ENCODE measurements at regions not wholly inside any gene's neighbourhood (a gene's known extent, or its start where the extent isn't known, plus 50 kb on each side); places are given as distances from the start of the nearest gene placed in this dataset.

DNA sequence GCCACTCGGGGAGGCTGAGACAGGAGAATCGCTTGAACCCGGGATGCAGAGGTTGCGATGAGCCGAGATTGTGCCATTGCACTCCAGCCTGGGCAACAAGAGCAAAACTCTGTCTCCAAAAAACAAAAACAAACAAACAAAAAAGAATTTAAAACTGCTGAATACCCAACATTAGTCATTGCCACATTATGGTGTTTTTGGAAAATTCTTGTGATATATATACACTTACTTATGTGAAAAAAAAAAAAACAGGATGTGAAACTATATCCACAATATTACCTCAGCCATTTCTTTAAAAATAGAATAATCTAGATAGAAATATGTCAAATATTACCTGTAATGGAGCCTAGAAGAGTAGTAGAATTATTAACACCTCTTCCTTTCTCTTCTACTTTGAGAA is 288.3 kb upstream of the FN1 start:
- peak; percentile 6; the same call in 2 of the 3 replicates for ATAC-seq
- ChIA-PET POLR2A (interaction anchor here (0.7 kb wide), 1 partner anchor 114 kb away, joined by 4 read pairs; no protein-coding TSS in a partner anchor), RAD21 (ENCODE audit: unreplicated experiment) (no interaction called here), CTCF (no interaction called here), SMC1A (ENCODE audit: uncharacterized antibody, unreplicated experiment) (no interaction called here)
- Histone ChIP-seq H3K27me3 (replicated peaks in 1 of 2; ENCODE audit: control insufficient read depth in 2 of 2, insufficient read depth in 2 of 2, low read length in 1 of 2) (no peaks in the 10 kb centered on the region), H3K79me2 (ENCODE audit: control insufficient read depth, insufficient read depth, low read length) (no peaks in the 10 kb centered on the region), H3K4me1 (ENCODE audit: control insufficient read depth, insufficient read depth, low read length) (0 out of 2 replicates have a peak, but pooled peaks cover 6% of the 10 kb centered on the region), H3K27ac (ENCODE audit: control insufficient read depth, insufficient read depth) (no peak overlapping the region), H4K20me1 (ENCODE audit: control insufficient read depth, insufficient read depth) (no peaks in the 10 kb centered on the region), H3K36me3 (ENCODE audit: control insufficient read depth in 2 of 2, insufficient read depth in 2 of 2, low read length in 1 of 2) (no peaks in the 10 kb centered on the region), H3K4me2 (ENCODE audit: control insufficient read depth, insufficient read depth) (no peak overlapping the region), H3K9me3 (replicated peaks; ENCODE audit: control insufficient read depth, insufficient read depth, low read length) (no peaks in the 10 kb centered on the region), H3K4me3 (no peak overlapping the region), H3K9ac (ENCODE audit: control insufficient read depth, insufficient read depth, low read length) (no peak overlapping the region), H2AFZ (ENCODE audit: control insufficient read depth, low read depth, low read length) (no peak overlapping the region)
- no peak for FAIRE-seq
- WGBS (ENCODE audit: insufficient coverage, insufficient replicate concordance, low lambda C conversion rate, missing lambda C conversion rate): 78% methylated on average over 5 of the region's 5 CpGs
- no peak for DNase-seq (ENCODE audit: low read depth, low spot score)
- in situ Hi-C loops (cut with MboI): no loop called here
- no peak for TF ChIP-seq EP300 (IDR thresholded peaks at IDR 0.05; ENCODE audit: borderline replicate concordance in 1 of 2, control insufficient read depth in 1 of 2, low read depth in 2 of 2, low read length in 2 of 2)
- peak; percentile 47; the same call in 1 of the 2 replicates for TF ChIP-seq ATF7 (IDR thresholded peaks at IDR 0.05; ENCODE audit: low read depth)
- peak; percentile 34; the same call in 1 of the 2 replicates for TF ChIP-seq RELB (IDR thresholded peaks at IDR 0.05; ENCODE audit: low read depth)
- peak; percentile 18; the same call in 1 of the 2 replicates for TF ChIP-seq SPI1 (IDR thresholded peaks at IDR 0.05; ENCODE audit: borderline replicate concordance, insufficient read depth, low read depth, low read length)
- peak; percentile 43; the same call in 1 of the 2 replicates for TF ChIP-seq MEF2A (IDR thresholded peaks at IDR 0.05; ENCODE audit: insufficient read depth, low read depth, low read length)
- TF ChIP-seq PKNOX1 (IDR thresholded peaks at IDR 0.05): no peak
- peak in 1 of 2 experiments; percentile 23; a peak in 1 of 4 replicates for TF ChIP-seq IKZF2 (IDR thresholded peaks at IDR 0.05)
- intact Hi-C loops (cut with micrococcal nuclease; ENCODE audit: unreplicated experiment): no loop called here
- no TSS peak for BruUV-seq (replicated peaks)
